ENCODE measurements at regions not wholly inside any gene's neighbourhood (a gene's known extent, or its start where the extent isn't known, plus 50 kb on each side); places are given as distances from the start of the nearest gene placed in this dataset.

DNA sequence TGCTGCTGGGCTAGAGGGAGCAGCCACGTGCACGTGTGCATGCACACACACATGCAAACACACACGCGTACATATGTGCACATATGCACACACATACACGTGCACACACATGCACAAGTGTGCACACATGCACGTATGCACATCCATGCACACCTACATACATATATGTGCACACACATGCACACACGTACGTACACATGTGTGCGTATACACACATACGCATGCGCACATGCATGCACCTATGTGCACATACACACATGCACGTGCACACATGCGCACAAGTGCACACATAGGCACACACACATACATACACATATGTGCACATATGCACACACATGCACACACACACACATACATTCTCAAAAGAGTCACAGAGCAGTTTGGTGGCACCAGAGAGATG, 85.9 kb upstream of the SLC25A33 start:
- Histone ChIP-seq H2AFZ (ENCODE audit: low read depth) (no peak overlapping the region), H3K9ac (no peak overlapping the region), H3K9me2 (no peaks in the 10 kb centered on the region), H3K4me3 (ENCODE audit: low read depth in 2 of 2, low read length in 1 of 2) (no peak overlapping the region), H3K27ac (ENCODE audit: low read depth in 2 of 2, low read length in 1 of 2) (no peak overlapping the region), H3K4me1 (ENCODE audit: control insufficient read depth in 1 of 2, insufficient read depth in 2 of 2, low read depth in 1 of 2, low read length in 1 of 2) (peaks cover 7 to 20% of the 10 kb centered on the region in 2 experiments), H3K36me3 (replicated peaks in 1 of 2; ENCODE audit: control insufficient read depth in 1 of 2, insufficient read depth in 2 of 2, low read length in 1 of 2) (no peaks in the 10 kb centered on the region), H4K20me1 (ENCODE audit: insufficient read depth) (no peaks in the 10 kb centered on the region), H3F3A (replicated peaks; ENCODE audit: insufficient read depth) (peaks cover 8% of the 10 kb centered on the region), H3K27me3 (ENCODE audit: insufficient read depth) (no peaks in the 10 kb centered on the region), H3K4me2 (no peak overlapping the region), H3K79me2 (ENCODE audit: insufficient read depth) (no peaks in the 10 kb centered on the region), H3K9me3 (no peaks in the 10 kb centered on the region)
- TF ChIP-seq POLR2AphosphoS5 (IDR thresholded peaks at IDR 0.05; ENCODE audit: low read depth, low read length) = no peak
- TF ChIP-seq, protein P1, sequence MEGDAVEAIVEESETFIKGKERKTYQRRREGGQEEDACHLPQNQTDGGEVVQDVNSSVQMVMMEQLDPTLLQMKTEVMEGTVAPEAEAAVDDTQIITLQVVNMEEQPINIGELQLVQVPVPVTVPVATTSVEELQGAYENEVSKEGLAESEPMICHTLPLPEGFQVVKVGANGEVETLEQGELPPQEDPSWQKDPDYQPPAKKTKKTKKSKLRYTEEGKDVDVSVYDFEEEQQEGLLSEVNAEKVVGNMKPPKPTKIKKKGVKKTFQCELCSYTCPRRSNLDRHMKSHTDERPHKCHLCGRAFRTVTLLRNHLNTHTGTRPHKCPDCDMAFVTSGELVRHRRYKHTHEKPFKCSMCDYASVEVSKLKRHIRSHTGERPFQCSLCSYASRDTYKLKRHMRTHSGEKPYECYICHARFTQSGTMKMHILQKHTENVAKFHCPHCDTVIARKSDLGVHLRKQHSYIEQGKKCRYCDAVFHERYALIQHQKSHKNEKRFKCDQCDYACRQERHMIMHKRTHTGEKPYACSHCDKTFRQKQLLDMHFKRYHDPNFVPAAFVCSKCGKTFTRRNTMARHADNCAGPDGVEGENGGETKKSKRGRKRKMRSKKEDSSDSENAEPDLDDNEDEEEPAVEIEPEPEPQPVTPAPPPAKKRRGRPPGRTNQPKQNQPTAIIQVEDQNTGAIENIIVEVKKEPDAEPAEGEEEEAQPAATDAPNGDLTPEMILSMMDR (IDR thresholded peaks at IDR 0.05) = no peak
- no peak for TF ChIP-seq YY1 (IDR thresholded peaks at IDR 0.05; ENCODE audit: low read depth)
- no peak for TF ChIP-seq ELF1 (IDR thresholded peaks at IDR 0.05)
- TF ChIP-seq SMC3 (IDR thresholded peaks at IDR 0.05; ENCODE audit: low read depth, low read length) = no peak
- TF ChIP-seq GABPA (IDR thresholded peaks at IDR 0.05; ENCODE audit: low read depth) = no peak
- no peak for TF ChIP-seq FOSL2 (IDR thresholded peaks at IDR 0.05; ENCODE audit: borderline replicate concordance, low read depth)
- TF ChIP-seq, protein P2, sequence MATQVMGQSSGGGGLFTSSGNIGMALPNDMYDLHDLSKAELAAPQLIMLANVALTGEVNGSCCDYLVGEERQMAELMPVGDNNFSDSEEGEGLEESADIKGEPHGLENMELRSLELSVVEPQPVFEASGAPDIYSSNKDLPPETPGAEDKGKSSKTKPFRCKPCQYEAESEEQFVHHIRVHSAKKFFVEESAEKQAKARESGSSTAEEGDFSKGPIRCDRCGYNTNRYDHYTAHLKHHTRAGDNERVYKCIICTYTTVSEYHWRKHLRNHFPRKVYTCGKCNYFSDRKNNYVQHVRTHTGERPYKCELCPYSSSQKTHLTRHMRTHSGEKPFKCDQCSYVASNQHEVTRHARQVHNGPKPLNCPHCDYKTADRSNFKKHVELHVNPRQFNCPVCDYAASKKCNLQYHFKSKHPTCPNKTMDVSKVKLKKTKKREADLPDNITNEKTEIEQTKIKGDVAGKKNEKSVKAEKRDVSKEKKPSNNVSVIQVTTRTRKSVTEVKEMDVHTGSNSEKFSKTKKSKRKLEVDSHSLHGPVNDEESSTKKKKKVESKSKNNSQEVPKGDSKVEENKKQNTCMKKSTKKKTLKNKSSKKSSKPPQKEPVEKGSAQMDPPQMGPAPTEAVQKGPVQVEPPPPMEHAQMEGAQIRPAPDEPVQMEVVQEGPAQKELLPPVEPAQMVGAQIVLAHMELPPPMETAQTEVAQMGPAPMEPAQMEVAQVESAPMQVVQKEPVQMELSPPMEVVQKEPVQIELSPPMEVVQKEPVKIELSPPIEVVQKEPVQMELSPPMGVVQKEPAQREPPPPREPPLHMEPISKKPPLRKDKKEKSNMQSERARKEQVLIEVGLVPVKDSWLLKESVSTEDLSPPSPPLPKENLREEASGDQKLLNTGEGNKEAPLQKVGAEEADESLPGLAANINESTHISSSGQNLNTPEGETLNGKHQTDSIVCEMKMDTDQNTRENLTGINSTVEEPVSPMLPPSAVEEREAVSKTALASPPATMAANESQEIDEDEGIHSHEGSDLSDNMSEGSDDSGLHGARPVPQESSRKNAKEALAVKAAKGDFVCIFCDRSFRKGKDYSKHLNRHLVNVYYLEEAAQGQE (IDR thresholded peaks at IDR 0.05; ENCODE audit: low read depth, low read length) = no peak
- no peak for TF ChIP-seq NFIC (IDR thresholded peaks at IDR 0.05; ENCODE audit: borderline replicate concordance)
- TF ChIP-seq, protein P3, sequence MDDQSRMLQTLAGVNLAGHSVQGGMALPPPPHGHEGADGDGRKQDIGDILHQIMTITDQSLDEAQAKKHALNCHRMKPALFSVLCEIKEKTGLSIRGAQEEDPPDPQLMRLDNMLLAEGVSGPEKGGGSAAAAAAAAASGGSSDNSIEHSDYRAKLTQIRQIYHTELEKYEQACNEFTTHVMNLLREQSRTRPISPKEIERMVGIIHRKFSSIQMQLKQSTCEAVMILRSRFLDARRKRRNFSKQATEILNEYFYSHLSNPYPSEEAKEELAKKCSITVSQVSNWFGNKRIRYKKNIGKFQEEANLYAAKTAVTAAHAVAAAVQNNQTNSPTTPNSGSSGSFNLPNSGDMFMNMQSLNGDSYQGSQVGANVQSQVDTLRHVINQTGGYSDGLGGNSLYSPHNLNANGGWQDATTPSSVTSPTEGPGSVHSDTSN (IDR thresholded peaks at IDR 0.05) = no peak
- no peak for TF ChIP-seq GATA2 (CRISPR knock-in tag; IDR thresholded peaks at IDR 0.05)
- TF ChIP-seq, protein P4, sequence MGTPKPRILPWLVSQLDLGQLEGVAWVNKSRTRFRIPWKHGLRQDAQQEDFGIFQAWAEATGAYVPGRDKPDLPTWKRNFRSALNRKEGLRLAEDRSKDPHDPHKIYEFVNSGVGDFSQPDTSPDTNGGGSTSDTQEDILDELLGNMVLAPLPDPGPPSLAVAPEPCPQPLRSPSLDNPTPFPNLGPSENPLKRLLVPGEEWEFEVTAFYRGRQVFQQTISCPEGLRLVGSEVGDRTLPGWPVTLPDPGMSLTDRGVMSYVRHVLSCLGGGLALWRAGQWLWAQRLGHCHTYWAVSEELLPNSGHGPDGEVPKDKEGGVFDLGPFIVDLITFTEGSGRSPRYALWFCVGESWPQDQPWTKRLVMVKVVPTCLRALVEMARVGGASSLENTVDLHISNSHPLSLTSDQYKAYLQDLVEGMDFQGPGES (IDR thresholded peaks at IDR 0.05; ENCODE audit: low read depth, low read length) = no peak
- no peak for TF ChIP-seq RXRA (IDR thresholded peaks at IDR 0.05; ENCODE audit: borderline replicate concordance, low read depth)
- 85% methylated on average over 13 of the region's 13 CpGs for WGBS (ENCODE audit: low lambda C conversion rate)
- CTCF ChIA-PET = interaction anchor here (1.0 to 3.2 kb wide), 5 partner anchors 14 to 187 kb away, joined by 3 to 38 read pairs (median 3); no protein-coding TSS in a partner anchor
- no peak for DNase-seq
- POLR2A ChIA-PET = no interaction called here
